DOHH2 (cell line): ENCODE measurements at regions not wholly inside any gene's neighbourhood (a gene's known extent, or its start where the extent isn't known, plus 50 kb on each side); places are given as distances from the start of the nearest gene placed in this dataset.

Source experiments
- H3F3A ChIP-seq: fragments of 200-600 bp; sonication (generic), shearing (Covaris generic); 2 replicates; pipeline ENCODE4 v1.6.0; 2016; ENCODE audit warnings: antibody characterized with exemption, mild to moderate bottlenecking; ENCODE audit not compliant: control insufficient read depth, insufficient read depth
- H3K27ac ChIP-seq: fragments of 200-600 bp; sonication (generic); 2 replicates; pipeline ENCODE4 v1.5.1; 2014; ENCODE audit warnings: low read depth, mild to moderate bottlenecking, low read length, moderate library complexity
- H3K27me3 ChIP-seq: fragments of 200-600 bp; sonication (generic); 2 replicates; pipeline ENCODE4 v1.6.1; 2014; ENCODE audit warnings: mild to moderate bottlenecking, low read length, mixed read lengths; ENCODE audit not compliant: control insufficient read depth
- H3K36me3 ChIP-seq: fragments of 200-600 bp; sonication (generic); 2 replicates; pipeline ENCODE4 v1.6.1; 2014; ENCODE audit warnings: mild to moderate bottlenecking, low read length, moderate library complexity, mixed read lengths; ENCODE audit not compliant: control insufficient read depth
- H3K4me1 ChIP-seq: fragments of 200-600 bp; sonication (generic); 2 replicates; pipeline ENCODE4 v1.6.1; 2014; ENCODE audit warnings: mild to moderate bottlenecking, low read length, mixed read lengths; ENCODE audit not compliant: control insufficient read depth
- H3K4me2 ChIP-seq: fragments of 200-600 bp; sonication (generic); 2 replicates; pipeline ENCODE4 v1.6.0; 2014; ENCODE audit warnings: mild to moderate bottlenecking, low read length, moderate library complexity
- H3K4me3 ChIP-seq: fragments of 200-600 bp; sonication (generic); 2 replicates; pipeline ENCODE4 v1.5.1; 2014; ENCODE audit warnings: mild to moderate bottlenecking, low read length, mixed read lengths
- H3K79me2 ChIP-seq: fragments of 200-600 bp; sonication (generic); 2 replicates; pipeline ENCODE4 v1.6.1; 2014; ENCODE audit warnings: mild to moderate bottlenecking, low read length, mixed read lengths; ENCODE audit not compliant: control insufficient read depth
- H3K9me2 ChIP-seq: fragments of 200-600 bp; sonication (generic); replicated peaks from 2 replicates; pipeline ENCODE4 v1.6.1; 2014; ENCODE audit warnings: mild to moderate bottlenecking, low read length, mixed read lengths; ENCODE audit not compliant: control insufficient read depth
- H3K9me3 ChIP-seq: fragments of 200-600 bp; sonication (generic); 2 replicates; pipeline ENCODE4 v1.6.1; 2014; ENCODE audit warnings: antibody characterized with exemption, low read length, mixed read lengths; ENCODE audit not compliant: control insufficient read depth, insufficient read depth
- H4K20me1 ChIP-seq: fragments of 200-600 bp; sonication (generic); 2 replicates; pipeline ENCODE4 v1.6.0; 2014; ENCODE audit warnings: low read depth, mild to moderate bottlenecking, antibody characterized with exemption, low read length, moderate library complexity; ENCODE audit not compliant: control insufficient read depth, insufficient read depth
- EZH2phosphoT487 ChIP-seq: fragments of 200-600 bp; sonication (generic); IDR thresholded peaks from 2 replicates; pipeline ENCODE4 v1.6.1; 2017; ENCODE audit warnings: borderline replicate concordance, mild to moderate bottlenecking, antibody characterized with exemption, low read length, moderate library complexity, mixed read lengths
- TF ChIP-seq, protein P1 (sequence below): fragments of 200-600 bp; sonication (generic); IDR thresholded peaks from one replicate; pipeline ENCODE4 v1.5.1; 2014; ENCODE audit warnings: antibody characterized with exemption, mild to moderate bottlenecking, low read depth, low read length; ENCODE audit not compliant: poor library complexity, severe bottlenecking

DNA sequence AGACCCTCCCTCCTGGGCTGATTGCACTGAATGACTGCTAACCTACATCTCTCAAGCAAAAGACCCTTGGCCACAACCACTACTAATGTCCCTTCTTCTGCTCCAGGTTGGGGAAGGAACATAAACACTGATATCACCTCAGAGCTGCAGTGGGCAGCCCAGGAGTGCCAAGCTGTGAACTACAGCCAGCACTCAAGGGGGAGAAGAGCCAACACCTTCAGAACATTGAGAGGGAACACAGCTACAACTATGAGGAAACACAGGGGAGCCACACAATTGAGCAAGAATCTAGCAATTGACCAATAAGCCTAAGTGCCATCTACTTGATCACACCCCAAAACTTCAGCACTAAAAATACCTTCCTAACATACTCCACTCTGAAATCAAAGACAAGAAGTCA, 222.8 kb downstream of the SPATA18 start:
- TF ChIP-seq EZH2phosphoT487 = no peak
- TF ChIP-seq, protein P1, sequence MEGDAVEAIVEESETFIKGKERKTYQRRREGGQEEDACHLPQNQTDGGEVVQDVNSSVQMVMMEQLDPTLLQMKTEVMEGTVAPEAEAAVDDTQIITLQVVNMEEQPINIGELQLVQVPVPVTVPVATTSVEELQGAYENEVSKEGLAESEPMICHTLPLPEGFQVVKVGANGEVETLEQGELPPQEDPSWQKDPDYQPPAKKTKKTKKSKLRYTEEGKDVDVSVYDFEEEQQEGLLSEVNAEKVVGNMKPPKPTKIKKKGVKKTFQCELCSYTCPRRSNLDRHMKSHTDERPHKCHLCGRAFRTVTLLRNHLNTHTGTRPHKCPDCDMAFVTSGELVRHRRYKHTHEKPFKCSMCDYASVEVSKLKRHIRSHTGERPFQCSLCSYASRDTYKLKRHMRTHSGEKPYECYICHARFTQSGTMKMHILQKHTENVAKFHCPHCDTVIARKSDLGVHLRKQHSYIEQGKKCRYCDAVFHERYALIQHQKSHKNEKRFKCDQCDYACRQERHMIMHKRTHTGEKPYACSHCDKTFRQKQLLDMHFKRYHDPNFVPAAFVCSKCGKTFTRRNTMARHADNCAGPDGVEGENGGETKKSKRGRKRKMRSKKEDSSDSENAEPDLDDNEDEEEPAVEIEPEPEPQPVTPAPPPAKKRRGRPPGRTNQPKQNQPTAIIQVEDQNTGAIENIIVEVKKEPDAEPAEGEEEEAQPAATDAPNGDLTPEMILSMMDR = no peak
- Histone ChIP-seq H3K27me3 (no peaks in the 10 kb centered on the region), H3K9me3 (peaks cover 42% of the 10 kb centered on the region), H3F3A (peaks cover 21% of the 10 kb centered on the region), H3K79me2 (no peaks in the 10 kb centered on the region), H4K20me1 (no peaks in the 10 kb centered on the region), H3K27ac (no peak overlapping the region), H3K4me1 (peaks cover 33% of the 10 kb centered on the region), H3K4me3 (no peak overlapping the region), H3K36me3 (peaks cover 24% of the 10 kb centered on the region), H3K4me2 (no peak overlapping the region), H3K9me2 (no peaks in the 10 kb centered on the region)

DNA sequence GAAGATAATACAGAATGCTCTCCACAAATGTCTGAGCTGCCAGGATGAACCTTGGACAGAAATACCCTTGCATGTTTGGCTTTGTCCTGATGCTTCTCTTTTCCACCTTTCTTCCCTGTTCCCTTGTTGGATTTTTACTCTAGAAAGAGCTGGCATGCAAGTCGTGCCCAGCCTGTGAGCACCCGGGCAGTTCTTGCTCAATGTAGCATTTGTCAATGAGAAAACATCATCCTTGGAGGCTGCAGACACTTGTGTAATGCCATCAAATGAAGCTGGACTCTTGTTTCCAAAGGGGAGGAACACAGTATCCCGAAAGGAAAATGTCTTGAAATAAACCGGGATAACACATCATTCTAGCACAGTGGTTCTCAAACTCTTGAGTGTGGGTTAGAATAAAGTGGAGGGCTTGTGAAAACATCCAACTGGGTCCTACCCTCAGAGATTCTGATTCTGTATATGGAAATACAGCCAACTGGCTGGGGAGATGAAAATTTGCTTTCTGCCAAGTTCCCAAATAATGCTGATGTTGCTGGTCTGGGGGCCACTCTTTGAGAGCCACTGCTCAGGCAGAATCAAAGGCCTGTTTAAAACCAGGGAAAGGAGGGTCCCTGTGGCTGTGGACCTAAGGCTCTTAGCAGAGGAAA, 237.2 kb downstream of the SPATA18 start:
- Histone ChIP-seq H3F3A (no peaks in the 10 kb centered on the region), H3K36me3 (no peaks in the 10 kb centered on the region), H3K4me1 (peaks cover 15% of the 10 kb centered on the region), H3K4me3 (no peak overlapping the region), H3K9me3 (peaks cover 4% of the 10 kb centered on the region; the same call in 1 of the 2 replicates), H3K9me2 (no peaks in the 10 kb centered on the region), H3K79me2 (no peaks in the 10 kb centered on the region), H4K20me1 (no peaks in the 10 kb centered on the region), H3K27me3 (no peaks in the 10 kb centered on the region), H3K27ac (no peak overlapping the region), H3K4me2 (no peak overlapping the region)
- TF ChIP-seq EZH2phosphoT487 = no peak
- TF ChIP-seq, protein P1 = no peak

DNA sequence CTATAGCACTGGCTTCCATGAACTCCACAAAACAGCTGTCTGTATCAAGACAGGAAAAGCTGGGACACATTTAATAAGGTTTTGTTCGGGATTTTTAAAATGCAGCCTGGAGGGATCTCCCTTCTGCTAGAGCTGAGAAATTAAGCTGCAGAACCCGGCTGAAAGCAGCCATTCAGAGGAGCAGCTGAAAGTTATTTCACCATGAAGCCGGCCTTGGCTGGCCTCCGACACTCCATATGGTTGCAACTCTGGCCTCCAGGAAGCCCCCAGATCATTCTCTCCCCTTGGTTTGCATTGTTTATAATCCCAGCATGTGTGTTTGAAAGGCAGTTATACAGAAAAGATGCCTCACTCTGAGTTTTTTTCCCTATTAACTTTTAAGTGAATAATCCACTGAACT, 239.4 kb downstream of the SPATA18 start:
- Histone ChIP-seq H3K9me2 (no peaks in the 10 kb centered on the region), H3K9me3 (no peaks in the 10 kb centered on the region), H3K36me3 (no peaks in the 10 kb centered on the region), H3K79me2 (no peaks in the 10 kb centered on the region), H3K27me3 (no peaks in the 10 kb centered on the region), H3F3A (no peaks in the 10 kb centered on the region), H3K4me1 (peaks cover 17% of the 10 kb centered on the region), H3K4me3 (no peak overlapping the region), H4K20me1 (no peaks in the 10 kb centered on the region), H3K4me2 (no peak overlapping the region), H3K27ac (no peak overlapping the region)
- TF ChIP-seq EZH2phosphoT487 = no peak
- TF ChIP-seq, protein P1 = no peak
